SK-N-SH treated with all-trans-retinoic acid at 6 μM for 48 hours (cell line): ENCODE measurements at regions not wholly inside any gene's neighbourhood (a gene's known extent, or its start where the extent isn't known, plus 50 kb on each side); places are given as distances from the start of the nearest gene placed in this dataset.

Experiments used
- ARNTL ChIP-seq: fragments of 450-650 bp; formaldehyde crosslinking; IDR thresholded peaks from 2 replicates; pipeline ENCODE4 v1.5.0; 2020; ENCODE audit warnings: low read depth, mild to moderate bottlenecking, moderate library complexity, borderline replicate concordance
- CREB5 ChIP-seq: fragments of 250-450 bp; sonication (Bioruptor Pico); IDR thresholded peaks from 2 replicates; pipeline ENCODE4 v1.5.1; 2020; ENCODE audit warnings: low read depth, mild to moderate bottlenecking, moderate library complexity
- CSDC2 ChIP-seq: fragments of 250-450 bp; sonication (Bioruptor Pico); IDR thresholded peaks from 2 replicates; pipeline ENCODE4 v1.5.0; 2020; ENCODE audit warnings: mild to moderate bottlenecking, moderate library complexity
- ZC3H10 ChIP-seq: fragments of 250-450 bp; sonication (Bioruptor Pico); IDR thresholded peaks from 2 replicates; pipeline ENCODE4 v1.5.1; 2021; ENCODE audit warnings: mild to moderate bottlenecking, moderate library complexity
- ZFP3 ChIP-seq: fragments of 250-450 bp; sonication (Bioruptor Pico); IDR thresholded peaks from 2 replicates; pipeline ENCODE4 v1.5.0; 2020; ENCODE audit warnings: mild to moderate bottlenecking, moderate library complexity
- ZNF565 ChIP-seq: fragments of 450-650 bp; formaldehyde crosslinking; conservative IDR thresholded peaks from 2 replicates; pipeline ENCODE4 v1.5.0; 2020; ENCODE audit warnings: low read depth, mild to moderate bottlenecking, moderate library complexity

- TF ChIP-seq ARNTL (no peak), CREB5 (CRISPR knock-in tag) (no peak), ZC3H10 (CRISPR knock-in tag) (no peak), CSDC2 (CRISPR knock-in tag) (no peak), ZNF565 (no peak), ZFP3 (CRISPR knock-in tag) (no peak)
These were observed 155.9 kb upstream of the IRX5 start for GRCh38 chr16:54774768-54775167.
